HG02970 (cell line): ENCODE measurements at regions not wholly inside any gene's neighbourhood (a gene's known extent, or its start where the extent isn't known, plus 50 kb on each side); places are given as distances from the start of the nearest gene placed in this dataset.
A peak's percentile ranks its signal among the peaks of the same experiment; 100 is the strongest.
"Not testable (repeated sequence)": the region's sequence is repeated elsewhere in the genome, so short reads cannot be mapped to it uniquely, and the experiment has no call there.

ENCODE experiments used
- ATAC-seq: cut with Tn5 transposase; IDR thresholded peaks from one replicate; pipeline ENCODE4 v1.9.1; 2021; ENCODE audit warnings: mild to moderate bottlenecking, moderate library complexity, moderate number of reproducible peaks; ENCODE audit not compliant: unreplicated experiment, low FRiP score

DNA sequence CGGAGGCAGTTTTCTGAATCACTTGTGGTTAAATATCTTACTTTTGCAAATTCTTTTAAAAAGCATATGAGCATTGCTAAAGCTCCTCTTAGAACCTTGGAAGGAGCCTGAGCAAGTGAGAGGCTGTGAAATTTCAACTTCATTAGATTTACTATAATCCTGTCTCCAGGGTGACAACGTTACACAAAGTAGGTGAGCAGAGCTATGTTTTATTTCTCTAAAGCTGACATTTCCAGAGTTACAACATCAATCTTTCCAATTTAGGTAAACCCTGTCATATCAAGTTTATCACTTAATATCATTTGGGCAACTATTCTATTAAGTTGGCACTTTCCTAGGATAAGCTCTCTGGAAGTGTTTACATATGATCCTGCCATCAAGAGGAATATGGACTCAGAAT is 544.9 kb upstream of the CBLB start:
- ATAC-seq = no peak

DNA sequence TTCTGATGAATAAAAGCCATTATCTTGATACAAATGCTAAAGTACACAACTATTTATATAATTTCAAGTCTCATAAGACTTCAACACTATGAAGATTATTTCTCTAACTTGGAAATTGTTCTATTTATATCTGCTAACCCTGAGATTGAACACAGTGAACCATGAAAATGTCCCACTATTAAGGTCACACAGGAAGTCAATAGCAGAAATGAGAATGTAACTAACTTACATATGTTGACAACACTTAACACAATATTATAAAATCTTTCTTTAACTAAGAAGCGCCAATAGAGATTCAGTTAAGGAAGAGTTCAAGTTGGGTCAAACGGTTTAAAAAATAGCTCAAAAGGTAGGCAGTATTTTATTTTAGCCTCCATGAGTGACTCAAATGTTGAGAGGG is 551.8 kb upstream of the CBLB start:
- ATAC-seq = no peak

DNA sequence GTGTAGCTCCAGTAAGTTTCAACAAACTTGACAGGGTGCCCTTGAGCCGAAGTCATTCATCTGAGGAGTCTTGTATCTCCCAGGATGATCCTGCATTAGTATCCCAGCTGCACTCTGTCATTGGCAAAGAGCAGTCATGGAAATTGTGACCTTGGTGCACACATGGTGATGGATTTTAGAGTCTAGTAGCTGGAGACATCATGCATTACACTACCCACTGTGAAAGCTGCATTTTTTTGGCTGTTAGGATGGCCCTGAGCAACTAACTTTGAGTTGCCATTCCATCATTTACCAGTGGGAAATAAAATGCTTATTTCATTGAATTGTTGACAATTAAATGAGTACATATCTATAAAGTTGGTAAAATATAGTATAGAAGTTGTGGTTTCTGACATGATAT is 552.6 kb upstream of the CBLB start:
- ATAC-seq = no peak

GRCh38 chr3:106421909-106422308 is 553.1 kb upstream of the CBLB start:
- no peak for ATAC-seq

DNA sequence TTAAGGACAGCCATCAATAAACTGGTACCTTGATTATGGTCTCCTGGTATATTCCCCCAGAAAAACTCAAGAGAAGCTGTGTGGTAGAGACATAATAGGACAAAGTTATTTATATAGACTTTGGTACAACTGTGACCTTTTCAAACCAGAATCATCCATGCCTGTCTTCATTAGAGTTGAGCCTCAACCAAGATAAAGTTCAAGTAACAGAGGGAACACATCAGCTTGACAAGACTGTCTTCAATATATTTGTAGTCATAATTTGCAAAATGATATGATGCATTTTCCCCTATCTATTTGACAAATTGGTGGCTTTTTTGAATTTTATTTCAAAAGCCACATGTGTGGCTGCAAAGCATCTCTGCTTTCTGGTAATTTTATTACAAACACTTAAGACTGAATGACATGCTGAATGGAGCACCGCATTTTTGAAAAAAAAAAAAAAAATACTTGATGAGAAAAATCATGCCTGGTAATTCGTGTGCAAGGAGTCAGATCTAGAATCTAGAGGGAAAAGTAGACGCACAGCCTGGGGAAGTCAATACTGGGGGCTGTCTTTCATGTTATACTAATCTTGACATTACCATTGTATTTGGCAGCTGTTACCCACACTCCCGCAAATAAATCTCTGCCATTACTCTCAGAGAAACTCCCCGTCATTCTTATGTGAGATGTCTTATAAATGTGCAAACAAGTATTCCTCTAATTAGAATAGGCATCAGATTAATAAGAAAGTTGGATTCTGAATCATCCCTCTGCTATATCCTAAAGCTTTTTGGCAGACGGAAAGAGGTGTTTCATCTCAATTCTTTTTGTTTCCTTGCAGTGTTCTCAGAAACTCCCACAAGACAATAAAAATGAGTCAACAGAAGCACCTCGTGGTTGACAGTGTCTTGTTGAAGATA is 554.8 kb upstream of the CBLB start:
- no peak for ATAC-seq

GRCh38 chr3:106425026-106425425 is 556.2 kb upstream of the CBLB start:
- ATAC-seq = no peak

GRCh38 chr3:106425916-106426315 is 557.1 kb upstream of the CBLB start:
- ATAC-seq = no peak

GRCh38 chr3:106428565-106428994 is 559.8 kb upstream of the CBLB start:
- no peak for ATAC-seq

- ATAC-seq = no peak
Observed at GRCh38 chr3:106431721-106432120, 562.9 kb upstream of the CBLB start.

GRCh38 chr3:106435899-106436453 is 567.2 kb upstream of the CBLB start:
- ATAC-seq = no peak

DNA sequence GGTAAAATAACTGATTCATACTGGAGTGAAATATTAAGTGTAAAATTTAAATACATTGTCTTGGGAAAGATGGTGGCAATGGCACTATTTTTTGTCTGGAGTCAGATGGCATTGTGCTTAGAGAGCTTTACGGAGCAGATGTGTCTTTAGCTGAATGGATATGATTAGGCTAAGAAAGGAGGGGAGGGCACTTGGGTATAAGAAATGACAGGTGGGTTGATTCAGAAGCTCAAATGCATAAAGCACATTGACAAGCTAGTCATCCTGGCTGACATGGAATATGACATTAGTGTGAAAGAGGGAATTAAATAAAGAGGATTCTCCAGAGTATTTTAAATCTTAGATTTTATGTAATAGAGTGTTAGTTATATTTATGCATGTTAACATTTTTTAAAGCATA is 570.1 kb upstream of the CBLB start:
- ATAC-seq = no peak

DNA sequence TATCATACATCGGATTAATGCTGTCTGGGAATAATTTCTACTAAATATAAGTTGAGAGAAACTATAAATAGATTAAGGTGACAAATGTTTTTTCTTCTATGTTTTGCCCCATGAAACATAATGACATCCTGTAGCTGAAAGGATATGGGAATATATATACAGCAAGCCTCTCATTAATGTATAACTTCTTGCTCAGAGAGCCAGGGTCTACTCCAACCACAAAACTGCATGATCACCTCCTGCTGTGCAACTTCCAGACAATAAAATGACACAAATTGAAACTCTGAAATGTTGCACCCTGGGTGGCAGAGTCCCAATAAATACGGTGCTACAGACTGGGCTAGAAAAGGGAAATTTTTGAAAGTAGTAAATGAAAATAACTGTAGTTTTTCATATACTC is 571.9 kb upstream of the CBLB start:
- ATAC-seq = no peak

DNA sequence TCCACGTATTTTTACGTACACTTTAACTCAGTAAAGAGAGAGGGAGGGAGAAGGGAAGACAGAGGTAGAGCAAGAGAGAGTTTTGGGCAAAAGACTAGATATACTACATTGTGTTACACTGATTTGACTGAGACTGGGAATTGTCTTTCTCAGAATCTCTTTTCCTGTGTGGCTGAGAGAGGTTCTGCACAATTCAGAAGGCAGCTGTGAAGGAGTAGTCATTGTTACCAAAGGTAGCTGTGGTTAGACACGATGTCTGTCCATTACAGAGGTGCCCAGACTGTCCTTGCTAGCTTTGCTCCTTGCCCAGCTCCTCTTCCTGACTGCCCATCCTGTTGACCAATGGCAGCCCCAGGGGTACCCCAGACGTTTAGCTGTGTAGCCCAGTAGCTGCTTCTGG is 577.5 kb upstream of the CBLB start:
- ATAC-seq = no peak

GRCh38 chr3:106447723-106448301 is 579.0 kb upstream of the CBLB start:
- ATAC-seq = no peak

DNA sequence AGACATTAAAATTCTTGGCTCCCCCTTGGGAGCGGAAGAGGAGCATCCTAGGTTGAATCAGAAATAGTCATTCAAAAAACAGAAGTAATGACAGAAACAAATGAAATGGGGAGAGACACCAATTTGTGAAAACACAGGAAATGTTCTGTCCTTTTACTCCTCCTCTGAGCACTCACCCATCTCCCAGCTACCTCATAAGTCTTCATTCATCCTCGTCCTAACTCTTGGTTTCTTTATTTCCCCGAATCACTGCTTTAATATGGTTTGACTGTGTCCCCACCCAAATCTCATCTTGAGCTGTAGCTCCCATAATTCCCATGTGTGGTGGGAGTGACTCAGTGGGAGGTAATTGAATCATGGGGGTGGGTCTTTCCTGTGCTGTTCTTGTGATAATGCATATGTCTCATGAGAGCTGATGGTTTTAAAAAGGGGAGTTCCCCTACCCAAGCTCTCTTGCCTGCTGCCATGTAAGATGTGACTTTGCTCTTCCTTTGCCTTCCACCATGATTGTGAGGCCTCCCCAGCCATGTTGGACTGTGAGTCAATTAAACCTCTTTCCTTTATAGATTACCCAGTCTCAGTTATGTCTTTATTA is 579.7 kb upstream of the CBLB start:
- not testable (repeated sequence) for ATAC-seq

DNA sequence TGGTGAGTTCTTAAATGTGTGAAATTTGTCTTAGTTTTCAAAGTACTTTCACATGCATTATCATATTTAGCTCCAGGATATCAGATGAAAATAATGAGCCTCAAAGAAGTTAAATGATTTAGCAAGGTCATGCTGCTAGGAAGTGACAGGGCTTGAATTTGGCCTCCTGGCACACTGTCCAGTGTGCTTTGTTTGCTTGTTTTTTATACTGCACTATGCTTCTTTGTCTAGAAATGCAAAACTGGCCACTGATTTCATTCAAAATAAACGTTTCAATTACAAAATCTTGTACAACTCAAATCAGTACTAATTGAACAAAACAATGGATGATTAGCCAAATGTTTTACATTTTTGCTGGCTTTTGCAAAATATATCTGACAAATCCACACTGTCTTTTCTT is 583.3 kb upstream of the CBLB start:
- no peak for ATAC-seq

- ATAC-seq = no peak
Observed at GRCh38 chr3:106454497-106454896, 585.7 kb upstream of the CBLB start.

DNA sequence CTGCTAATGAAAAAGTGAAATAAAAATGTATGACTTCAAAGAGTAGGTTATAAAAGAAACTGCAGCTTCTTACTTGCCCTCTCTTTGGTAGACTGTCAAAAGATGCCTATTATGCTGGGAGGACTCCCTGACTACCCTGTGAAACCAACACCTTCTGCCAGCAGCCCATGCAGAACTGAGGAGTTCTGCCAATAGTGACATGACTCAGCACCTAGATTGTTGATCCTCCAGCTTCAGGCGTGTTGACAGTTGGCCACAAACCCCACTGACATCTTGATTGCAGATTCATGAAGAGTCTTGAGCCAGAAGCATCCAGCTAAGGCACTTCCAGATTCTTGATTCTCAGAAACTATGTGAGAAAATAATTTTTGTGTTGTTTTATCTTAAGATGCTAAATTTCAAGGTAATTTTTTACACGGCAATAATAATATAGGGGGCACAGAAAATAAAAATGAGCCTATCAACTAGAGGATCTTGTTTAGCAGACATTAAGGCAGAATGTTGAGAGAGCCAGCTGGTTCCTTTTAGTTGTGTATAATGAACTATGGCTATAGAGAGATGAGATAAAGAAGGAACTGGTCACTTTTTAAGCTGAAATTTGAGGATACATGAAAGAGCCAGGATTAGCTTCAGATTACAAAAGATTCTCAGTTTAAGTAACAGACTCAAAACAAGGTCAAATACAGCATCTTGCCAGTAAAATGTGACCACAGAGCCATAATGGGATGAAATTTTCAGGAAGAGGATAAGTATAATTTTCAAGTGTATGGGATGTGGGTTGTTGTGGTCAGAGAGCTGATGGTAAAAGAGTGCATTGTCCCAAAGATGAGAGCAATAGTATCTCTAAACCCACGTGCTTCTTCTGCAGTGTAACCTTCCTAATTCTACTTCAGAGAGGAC is 588.7 kb upstream of the CBLB start:
- ATAC-seq = peak; percentile 55

GRCh38 chr3:106458952-106459351 is 590.1 kb upstream of the CBLB start:
- ATAC-seq = no peak

DNA sequence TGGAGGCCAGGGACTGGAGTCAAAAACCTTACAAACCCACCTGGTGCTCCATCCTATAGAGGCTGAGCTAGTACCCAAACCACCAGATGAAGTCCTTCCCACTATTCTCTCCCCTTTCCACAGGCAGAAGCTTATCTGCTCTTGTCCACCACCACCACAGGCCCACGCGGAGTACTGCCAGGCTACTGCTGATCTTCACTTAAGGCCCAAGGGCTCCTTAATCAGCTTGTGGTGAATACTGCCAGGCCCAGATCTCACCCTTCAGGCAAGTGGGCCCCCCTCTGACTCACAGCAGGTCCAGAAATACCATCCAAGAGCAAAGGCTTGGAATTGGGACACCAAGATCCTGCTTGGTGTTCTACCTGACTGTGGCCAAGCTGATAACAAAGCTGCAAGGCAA is 598.1 kb upstream of the CBLB start:
- ATAC-seq = no peak
